GM12878 (cell line): ENCODE measurements at regions not wholly inside any gene's neighbourhood (a gene's known extent, or its start where the extent isn't known, plus 50 kb on each side); places are given as distances from the start of the nearest gene placed in this dataset.

Experiments used
- ATAC-seq: fragments of 200-7000 bp; cut with Tn5 transposase; 3 replicates; pipeline ENCODE4 v1.9.1; 2020; ENCODE audit warnings: mild to moderate bottlenecking, moderate library complexity
- BruUV-seq: library from RNA; stranded (reverse); fragments of 400-500 nt; replicated peaks from 2 replicates; lab custom pipeline; 2021; lab: Mats Ljungman, UMichigan
- CTCF ChIA-PET: fragments of 300-600 bp; sonication (Branson Sonifier 250); formaldehyde crosslinking; extraction: SDS; loops from one replicate; lab custom pipeline; 2021; ENCODE audit warnings: inconsistent platforms; lab: Yijun Ruan, JAX
- POLR2A ChIA-PET: fragments of 350-600 bp; formaldehyde crosslinking; extraction: SDS; loops from one replicate; lab custom pipeline; 2021; ENCODE audit warnings: inconsistent platforms; lab: Charles Lee
- RAD21 ChIA-PET: fragments of 300-600 bp; sonication (Branson Sonifier 250); formaldehyde crosslinking; loops from one replicate; lab custom pipeline; 2023; ENCODE audit warnings: antibody characterized with exemption; ENCODE audit not compliant: unreplicated experiment; lab: Charles Lee
- SMC1A ChIA-PET: fragments of 300-600 bp; sonication (Branson Sonifier 250); formaldehyde crosslinking; loops from one replicate; lab custom pipeline; 2023; ENCODE audit not compliant: unreplicated experiment, uncharacterized antibody; lab: Charles Lee
- DNase-seq: peaks from one replicate; pipeline ENCODE4 v3.0.0-alpha.2; 2011; ENCODE audit warnings: low read depth, low spot score
- FAIRE-seq: peaks from 3 replicates; lab custom pipeline; 2011; peaks lifted over from hg19 to GRCh38; lab: Jason Lieb, UNC
- H2AFZ ChIP-seq: 2 replicates; pipeline ENCODE4 v1.6.0; 2011; ENCODE audit warnings: low read depth, low read length, control low read depth; ENCODE audit not compliant: control insufficient read depth
- H3K27ac ChIP-seq: 2 replicates; pipeline ENCODE4 v1.5.1; 2011; ENCODE audit warnings: control low read depth; ENCODE audit not compliant: control insufficient read depth, insufficient read depth
- H3K27me3 ChIP-seq, 2 experiments: replicated peaks in 1 of 2; 2 replicates each; pipeline versions ENCODE4 v1.6.0 to v1.6.1; 2011; ENCODE audit warnings: low read length in 1 of 2; ENCODE audit not compliant: control insufficient read depth in 2 of 2, insufficient read depth in 2 of 2
- H3K36me3 ChIP-seq, 2 experiments: 2 replicates each; pipeline ENCODE4 v1.5.1; 2011; ENCODE audit warnings: low read length in 1 of 2; ENCODE audit not compliant: control insufficient read depth in 2 of 2, insufficient read depth in 2 of 2
- H3K4me1 ChIP-seq: 2 replicates; pipeline ENCODE4 v1.6.1; 2011; ENCODE audit warnings: mild to moderate bottlenecking, low read length, moderate library complexity, mixed read lengths; ENCODE audit not compliant: control insufficient read depth, insufficient read depth
- H3K4me2 ChIP-seq: 2 replicates; pipeline ENCODE4 v1.6.0; 2011; ENCODE audit warnings: control low read depth; ENCODE audit not compliant: control insufficient read depth, insufficient read depth
- H3K4me3 ChIP-seq: fragments of 200-600 bp; sonication (generic); 2 replicates; pipeline ENCODE4 v1.5.1; 2016
- H3K79me2 ChIP-seq: 2 replicates; pipeline ENCODE4 v1.6.0; 2011; ENCODE audit warnings: low read length; ENCODE audit not compliant: control insufficient read depth, insufficient read depth
- H3K9ac ChIP-seq: 2 replicates; pipeline ENCODE4 v1.8.0; 2011; ENCODE audit warnings: low read length, control low read depth, mixed read lengths; ENCODE audit not compliant: control insufficient read depth, insufficient read depth
- H3K9me3 ChIP-seq: replicated peaks from 3 replicates; pipeline ENCODE4 v1.5.1; 2011; ENCODE audit warnings: mild to moderate bottlenecking, low read length; ENCODE audit not compliant: control insufficient read depth, insufficient read depth
- H4K20me1 ChIP-seq: 2 replicates; pipeline ENCODE4 v1.6.0; 2011; ENCODE audit not compliant: control insufficient read depth, insufficient read depth
- BMI1 ChIP-seq: fragments of 450-650 bp; IDR thresholded peaks from 2 replicates; pipeline ENCODE4 v1.6.1; 2016; ENCODE audit warnings: mild to moderate bottlenecking, moderate library complexity, borderline replicate concordance
- EED ChIP-seq: sonication (generic); IDR thresholded peaks from 2 replicates; pipeline ENCODE4 v1.6.1; 2016; ENCODE audit warnings: antibody characterized with exemption, low read depth
- IKZF2 ChIP-seq, 2 experiments: fragments of 450-650 bp; IDR thresholded peaks; 2 replicates each; pipeline ENCODE4 v1.6.1; 2017; ENCODE audit warnings: mild to moderate bottlenecking in 2 of 2, moderate library complexity in 2 of 2
- NR2C1 ChIP-seq: fragments of 450-650 bp; IDR thresholded peaks from 2 replicates; pipeline ENCODE4 v1.6.1; 2017; ENCODE audit warnings: antibody characterized with exemption, mild to moderate bottlenecking, moderate library complexity
- PML ChIP-seq: IDR thresholded peaks from 2 replicates; pipeline ENCODE4 v1.6.1; 2012; ENCODE audit warnings: low read length, inconsistent platforms
- POLR2AphosphoS2 ChIP-seq: IDR thresholded peaks from 2 replicates; pipeline ENCODE4 v1.6.1; 2011; ENCODE audit warnings: low read depth, mild to moderate bottlenecking, low read length, improper control_type of control experiment, moderate library complexity
- SIX5 ChIP-seq: IDR thresholded peaks from 2 replicates; pipeline ENCODE4 v1.6.1; 2011; ENCODE audit warnings: mild to moderate bottlenecking, low read depth, low read length, moderate library complexity; ENCODE audit not compliant: severe bottlenecking
- SMAD1 ChIP-seq: fragments of 450-650 bp; IDR thresholded peaks from 2 replicates; pipeline ENCODE4 v1.6.1; 2018; ENCODE audit warnings: mild to moderate bottlenecking, low read depth; ENCODE audit not compliant: partially characterized antibody
- SP1 ChIP-seq: IDR thresholded peaks from one replicate; pipeline ENCODE4 v1.6.1; 2011; ENCODE audit warnings: low read depth, low read length
- TAF1 ChIP-seq: IDR thresholded peaks from 2 replicates; pipeline ENCODE4 v1.6.1; 2011; ENCODE audit warnings: mild to moderate bottlenecking, low read depth, low read length, borderline replicate concordance
- ZNF24 ChIP-seq: fragments of 450-650 bp; IDR thresholded peaks from 2 replicates; pipeline ENCODE4 v1.6.1; 2017; ENCODE audit warnings: antibody characterized with exemption, mild to moderate bottlenecking
- WGBS: methylation state at CpG from one replicate; pipeline ENCODE4 v1.1.6; 2016; ENCODE audit warnings: low lambda C conversion rate; ENCODE audit not compliant: insufficient replicate concordance, insufficient coverage; ENCODE audit errors: missing lambda C conversion rate; 5-methylcytosine and 5-hydroxymethylcytosine counted together
- in situ Hi-C: fragments of 300-500 bp; cut with MboI; formaldehyde crosslinking; loops from 9 replicates; pipeline ENCODE4 v1.14.3; 2018; ENCODE audit warnings: mixed read lengths
- intact Hi-C: fragments of 100-400 bp; cut with micrococcal nuclease; formaldehyde crosslinking; loops from one replicate; pipeline ENCODE4 v1.14.2; 2022; ENCODE audit not compliant: unreplicated experiment
- TF ChIP-seq, protein P1 (sequence below): IDR thresholded peaks from 2 replicates; pipeline ENCODE4 v1.6.1; 2011; ENCODE audit warnings: borderline replicate concordance, low read depth, mild to moderate bottlenecking, moderate library complexity, low read length; ENCODE audit not compliant: insufficient read depth, poor library complexity, severe bottlenecking
- TF ChIP-seq, protein P2 (sequence below): IDR thresholded peaks from 2 replicates; pipeline ENCODE4 v1.6.1; 2012; ENCODE audit warnings: improper control_type of control experiment, low read depth, low read length; ENCODE audit not compliant: insufficient replicate concordance
- TF ChIP-seq, protein P3 (sequence below): IDR thresholded peaks from 2 replicates; pipeline ENCODE4 v1.6.1; 2012; ENCODE audit warnings: low read length, inconsistent platforms

DNA sequence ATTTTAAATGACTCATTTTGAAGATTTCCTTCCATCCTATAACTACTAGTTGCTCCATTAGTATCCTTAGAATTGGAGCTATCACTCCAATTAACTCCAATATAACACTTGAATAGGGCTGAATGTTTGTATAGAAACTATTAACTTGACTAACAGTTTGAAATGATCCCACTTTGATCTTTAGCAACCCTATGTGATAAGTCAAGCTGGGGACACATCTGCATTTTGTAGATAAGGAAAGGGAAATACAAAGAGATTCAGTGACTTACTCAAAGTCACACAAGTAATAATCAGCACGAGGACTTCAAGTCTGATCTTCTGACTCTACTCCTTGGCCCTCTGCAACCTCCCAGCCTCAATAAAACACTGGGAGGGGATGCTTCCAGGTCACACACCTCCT is 101.1 kb downstream of the TMEM215 start:
- intact Hi-C loops = no loop called here
- Histone ChIP-seq H3K27ac (no peak overlapping the region), H3K4me2 (no peak overlapping the region), H3K4me3 (no peak overlapping the region), H3K27me3 (peaks cover 0 to 2% of the 10 kb centered on the region in 2 experiments; a peak in 2 of 4 replicates), H2AFZ (no peak overlapping the region), H3K9me3 (no peaks in the 10 kb centered on the region), H3K36me3 (no peaks in the 10 kb centered on the region), H3K79me2 (no peaks in the 10 kb centered on the region), H3K4me1 (no peaks in the 10 kb centered on the region), H4K20me1 (no peaks in the 10 kb centered on the region), H3K9ac (no peak overlapping the region)
- TF ChIP-seq TAF1 (no peak), ZNF24 (no peak), EED (no peak), SP1 (no peak), POLR2AphosphoS2 (no peak), NR2C1 (no peak), PML (no peak), SMAD1 (no peak), SIX5 (no peak), IKZF2 (IDR thresholded peaks at IDR 0.05) (no peak), BMI1 (no peak)
- TF ChIP-seq, protein P1, sequence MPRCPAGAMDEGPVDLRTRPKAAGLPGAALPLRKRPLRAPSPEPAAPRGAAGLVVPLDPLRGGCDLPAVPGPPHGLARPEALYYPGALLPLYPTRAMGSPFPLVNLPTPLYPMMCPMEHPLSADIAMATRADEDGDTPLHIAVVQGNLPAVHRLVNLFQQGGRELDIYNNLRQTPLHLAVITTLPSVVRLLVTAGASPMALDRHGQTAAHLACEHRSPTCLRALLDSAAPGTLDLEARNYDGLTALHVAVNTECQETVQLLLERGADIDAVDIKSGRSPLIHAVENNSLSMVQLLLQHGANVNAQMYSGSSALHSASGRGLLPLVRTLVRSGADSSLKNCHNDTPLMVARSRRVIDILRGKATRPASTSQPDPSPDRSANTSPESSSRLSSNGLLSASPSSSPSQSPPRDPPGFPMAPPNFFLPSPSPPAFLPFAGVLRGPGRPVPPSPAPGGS = no peak
- TF ChIP-seq, protein P2, sequence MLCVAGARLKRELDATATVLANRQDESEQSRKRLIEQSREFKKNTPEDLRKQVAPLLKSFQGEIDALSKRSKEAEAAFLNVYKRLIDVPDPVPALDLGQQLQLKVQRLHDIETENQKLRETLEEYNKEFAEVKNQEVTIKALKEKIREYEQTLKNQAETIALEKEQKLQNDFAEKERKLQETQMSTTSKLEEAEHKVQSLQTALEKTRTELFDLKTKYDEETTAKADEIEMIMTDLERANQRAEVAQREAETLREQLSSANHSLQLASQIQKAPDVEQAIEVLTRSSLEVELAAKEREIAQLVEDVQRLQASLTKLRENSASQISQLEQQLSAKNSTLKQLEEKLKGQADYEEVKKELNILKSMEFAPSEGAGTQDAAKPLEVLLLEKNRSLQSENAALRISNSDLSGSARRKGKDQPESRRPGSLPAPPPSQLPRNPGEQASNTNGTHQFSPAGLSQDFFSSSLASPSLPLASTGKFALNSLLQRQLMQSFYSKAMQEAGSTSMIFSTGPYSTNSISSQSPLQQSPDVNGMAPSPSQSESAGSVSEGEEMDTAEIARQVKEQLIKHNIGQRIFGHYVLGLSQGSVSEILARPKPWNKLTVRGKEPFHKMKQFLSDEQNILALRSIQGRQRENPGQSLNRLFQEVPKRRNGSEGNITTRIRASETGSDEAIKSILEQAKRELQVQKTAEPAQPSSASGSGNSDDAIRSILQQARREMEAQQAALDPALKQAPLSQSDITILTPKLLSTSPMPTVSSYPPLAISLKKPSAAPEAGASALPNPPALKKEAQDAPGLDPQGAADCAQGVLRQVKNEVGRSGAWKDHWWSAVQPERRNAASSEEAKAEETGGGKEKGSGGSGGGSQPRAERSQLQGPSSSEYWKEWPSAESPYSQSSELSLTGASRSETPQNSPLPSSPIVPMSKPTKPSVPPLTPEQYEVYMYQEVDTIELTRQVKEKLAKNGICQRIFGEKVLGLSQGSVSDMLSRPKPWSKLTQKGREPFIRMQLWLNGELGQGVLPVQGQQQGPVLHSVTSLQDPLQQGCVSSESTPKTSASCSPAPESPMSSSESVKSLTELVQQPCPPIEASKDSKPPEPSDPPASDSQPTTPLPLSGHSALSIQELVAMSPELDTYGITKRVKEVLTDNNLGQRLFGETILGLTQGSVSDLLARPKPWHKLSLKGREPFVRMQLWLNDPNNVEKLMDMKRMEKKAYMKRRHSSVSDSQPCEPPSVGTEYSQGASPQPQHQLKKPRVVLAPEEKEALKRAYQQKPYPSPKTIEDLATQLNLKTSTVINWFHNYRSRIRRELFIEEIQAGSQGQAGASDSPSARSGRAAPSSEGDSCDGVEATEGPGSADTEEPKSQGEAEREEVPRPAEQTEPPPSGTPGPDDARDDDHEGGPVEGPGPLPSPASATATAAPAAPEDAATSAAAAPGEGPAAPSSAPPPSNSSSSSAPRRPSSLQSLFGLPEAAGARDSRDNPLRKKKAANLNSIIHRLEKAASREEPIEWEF = no peak
- TF ChIP-seq, protein P3, sequence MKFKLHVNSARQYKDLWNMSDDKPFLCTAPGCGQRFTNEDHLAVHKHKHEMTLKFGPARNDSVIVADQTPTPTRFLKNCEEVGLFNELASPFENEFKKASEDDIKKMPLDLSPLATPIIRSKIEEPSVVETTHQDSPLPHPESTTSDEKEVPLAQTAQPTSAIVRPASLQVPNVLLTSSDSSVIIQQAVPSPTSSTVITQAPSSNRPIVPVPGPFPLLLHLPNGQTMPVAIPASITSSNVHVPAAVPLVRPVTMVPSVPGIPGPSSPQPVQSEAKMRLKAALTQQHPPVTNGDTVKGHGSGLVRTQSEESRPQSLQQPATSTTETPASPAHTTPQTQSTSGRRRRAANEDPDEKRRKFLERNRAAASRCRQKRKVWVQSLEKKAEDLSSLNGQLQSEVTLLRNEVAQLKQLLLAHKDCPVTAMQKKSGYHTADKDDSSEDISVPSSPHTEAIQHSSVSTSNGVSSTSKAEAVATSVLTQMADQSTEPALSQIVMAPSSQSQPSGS = no peak
- WGBS = 0% methylated on average over 1 of the region's 1 CpG
- in situ Hi-C loops = no loop called here
- ChIA-PET POLR2A (no interaction called here), RAD21 (no interaction called here), CTCF (no interaction called here), SMC1A (no interaction called here)
- DNase-seq = no peak
- BruUV-seq = no TSS peak
- no peak for FAIRE-seq
- ATAC-seq = no peak
